OCI-LY7 (cell line): ENCODE measurements at regions not wholly inside any gene's neighbourhood (a gene's known extent, or its start where the extent isn't known, plus 50 kb on each side); places are given as distances from the start of the nearest gene placed in this dataset.

Experiments used
- BruUV-seq: library from RNA; stranded (reverse); fragments of 400-500 nt; replicated peaks from 2 replicates; lab custom pipeline; 2021; lab: Mats Ljungman, UMichigan
- CTCF ChIA-PET: fragments of 300-600 bp; sonication (Branson Sonifier 250); formaldehyde crosslinking; loops from one replicate; lab custom pipeline; 2022; ENCODE audit warnings: antibody characterized with exemption; ENCODE audit not compliant: unreplicated experiment; lab: Charles Lee
- POLR2A ChIA-PET: fragments of 300-600 bp; sonication (Branson Sonifier 250); formaldehyde crosslinking; loops from one replicate; lab custom pipeline; 2022; ENCODE audit warnings: antibody characterized with exemption; lab: Charles Lee
- DNase-seq: peaks from one replicate; pipeline ENCODE4 v3.0.0-alpha.2; 2015; ENCODE audit warnings: low spot score
- H2AFZ ChIP-seq: fragments of 200-600 bp; sonication (generic), shearing (Covaris generic); 2 replicates; pipeline ENCODE4 v1.6.1; 2014; ENCODE audit warnings: mild to moderate bottlenecking, antibody characterized with exemption, low read length, moderate library complexity
- H3K27ac ChIP-seq: fragments of 200-600 bp; sonication (generic); 2 replicates; pipeline ENCODE4 v1.5.1; 2014; ENCODE audit warnings: mixed run types, low read depth, mild to moderate bottlenecking, moderate library complexity, low read length, inconsistent platforms; ENCODE audit not compliant: poor library complexity, severe bottlenecking
- H3K36me3 ChIP-seq: fragments of 200-600 bp; sonication (generic); 2 replicates; pipeline ENCODE4 v1.6.1; 2014; ENCODE audit warnings: mild to moderate bottlenecking, antibody characterized with exemption, low read length, moderate library complexity, mixed read lengths; ENCODE audit not compliant: insufficient read depth
- H3K4me1 ChIP-seq: fragments of 200-600 bp; sonication (generic); 2 replicates; pipeline ENCODE4 v1.5.1; 2014; ENCODE audit warnings: mild to moderate bottlenecking, low read length; ENCODE audit not compliant: insufficient read depth, poor library complexity, severe bottlenecking
- H3K4me2 ChIP-seq: fragments of 200-600 bp; sonication (generic); 2 replicates; pipeline ENCODE4 v1.6.1; 2014; ENCODE audit warnings: mild to moderate bottlenecking, low read length
- H3K4me3 ChIP-seq: fragments of 200-600 bp; sonication (generic); 2 replicates; pipeline ENCODE4 v1.5.1; 2014; ENCODE audit warnings: mild to moderate bottlenecking, low read depth, low read length; ENCODE audit not compliant: poor library complexity, severe bottlenecking
- H3K79me2 ChIP-seq: fragments of 200-600 bp; sonication (generic); 2 replicates; pipeline ENCODE4 v1.6.1; 2016; ENCODE audit warnings: low read depth, mild to moderate bottlenecking, low read length, moderate library complexity, mixed read lengths; ENCODE audit not compliant: insufficient read depth
- H3K9me2 ChIP-seq: fragments of 200-600 bp; sonication (generic); 2 replicates; pipeline ENCODE4 v1.6.1; 2016; ENCODE audit warnings: mild to moderate bottlenecking, low read length, mixed read lengths; ENCODE audit not compliant: insufficient read depth
- H3K9me3 ChIP-seq: fragments of 200-600 bp; sonication (generic); 2 replicates; pipeline ENCODE4 v1.6.1; 2014; ENCODE audit warnings: mild to moderate bottlenecking, mixed run types, low read length, mixed read lengths
- H4K20me1 ChIP-seq: fragments of 200-600 bp; sonication (generic); 2 replicates; pipeline ENCODE4 v1.6.1; 2014; ENCODE audit warnings: mild to moderate bottlenecking, antibody characterized with exemption, low read length, moderate library complexity, mixed read lengths; ENCODE audit not compliant: insufficient read depth
- CTCF ChIP-seq: fragments of 200-600 bp; sonication (generic); conservative IDR thresholded peaks from 2 replicates; pipeline ENCODE4 v1.5.1; 2014; ENCODE audit warnings: mild to moderate bottlenecking, antibody characterized with exemption, low read length, moderate library complexity, mixed read lengths
- EZH2phosphoT487 ChIP-seq: fragments of 200-600 bp; sonication (generic); IDR thresholded peaks from 2 replicates; pipeline ENCODE4 v1.6.1; 2018; ENCODE audit warnings: low read depth, borderline replicate concordance, mild to moderate bottlenecking, mixed run types, antibody characterized with exemption, low read length, moderate library complexity, mixed read lengths
- intact Hi-C: fragments of 100-400 bp; cut with micrococcal nuclease; formaldehyde crosslinking; loops from one replicate; pipeline ENCODE4 v1.10.0; 2022; ENCODE audit not compliant: unreplicated experiment

- Histone ChIP-seq H3K4me1 (no peaks in the 10 kb centered on the region), H3K9me3 (no peaks in the 10 kb centered on the region), H2AFZ (no peak overlapping the region), H3K4me2 (no peak overlapping the region), H4K20me1 (no peaks in the 10 kb centered on the region), H3K36me3 (no peaks in the 10 kb centered on the region), H3K79me2 (no peaks in the 10 kb centered on the region), H3K9me2 (no peaks in the 10 kb centered on the region), H3K4me3 (no peak overlapping the region), H3K27ac (no peak overlapping the region)
- POLR2A ChIA-PET = no interaction called here
- no peak for DNase-seq
- BruUV-seq = no TSS peak
- intact Hi-C loops = no loop called here
- TF ChIP-seq EZH2phosphoT487 = no peak
- TF ChIP-seq CTCF = no peak
- CTCF ChIA-PET = no interaction called here
These were observed 103.1 kb upstream of the SULF2 start for GRCh38 chr20:47888351-47888750.

- Histone ChIP-seq H3K4me1 (no peaks in the 10 kb centered on the region), H3K9me3 (no peaks in the 10 kb centered on the region), H3K79me2 (no peaks in the 10 kb centered on the region), H2AFZ (no peak overlapping the region), H3K4me2 (no peak overlapping the region), H3K27ac (no peak overlapping the region), H4K20me1 (no peaks in the 10 kb centered on the region), H3K4me3 (no peak overlapping the region), H3K9me2 (no peaks in the 10 kb centered on the region), H3K36me3 (no peaks in the 10 kb centered on the region)
- TF ChIP-seq EZH2phosphoT487 (no peak), CTCF (no peak)
- ChIA-PET CTCF (no interaction called here), POLR2A (no interaction called here)
- BruUV-seq = no TSS peak
- intact Hi-C loops = no loop called here
- DNase-seq = no peak
These were observed 102.3 kb upstream of the SULF2 start for GRCh38 chr20:47887477-47888080.

- TF ChIP-seq CTCF (no peak), EZH2phosphoT487 (no peak)
- POLR2A ChIA-PET = no interaction called here
- Histone ChIP-seq H3K27ac (no peak overlapping the region), H3K79me2 (no peaks in the 10 kb centered on the region), H3K9me2 (no peaks in the 10 kb centered on the region), H3K36me3 (no peaks in the 10 kb centered on the region), H3K9me3 (no peaks in the 10 kb centered on the region), H3K4me2 (no peak overlapping the region), H4K20me1 (no peaks in the 10 kb centered on the region), H2AFZ (no peak overlapping the region), H3K4me3 (no peak overlapping the region), H3K4me1 (no peaks in the 10 kb centered on the region)
- DNase-seq = no peak
- intact Hi-C loops = no loop called here
- CTCF ChIA-PET = no interaction called here
- BruUV-seq = no TSS peak
These were observed 101.8 kb upstream of the SULF2 start for GRCh38 chr20:47887064-47887463.
